WTC11 (cell line): ENCODE measurements at regions not wholly inside any gene's neighbourhood (a gene's known extent, or its start where the extent isn't known, plus 50 kb on each side); places are given as distances from the start of the nearest gene placed in this dataset.

Experiments
- ATAC-seq: fragments of 200-7000 bp; cut with Tn5 transposase; 2 replicates; pipeline ENCODE4 v1.10.0; 2021; ENCODE audit warnings: mild to moderate bottlenecking, moderate library complexity
- CTCF ChIA-PET: fragments of 300-600 bp; sonication (Branson Sonifier 250); formaldehyde crosslinking; loops from one replicate; lab custom pipeline; 2021; ENCODE audit warnings: antibody characterized with exemption; lab: Charles Lee
- POLR2A ChIA-PET: fragments of 350-600 bp; sonication (Branson Sonifier 250); formaldehyde crosslinking; loops from one replicate; lab custom pipeline; 2021; ENCODE audit warnings: antibody characterized with exemption; lab: Charles Lee
- DNase-seq: peaks from one replicate; pipeline ENCODE4 v3.0.0; 2021; ENCODE audit warnings: low spot score
- H3K27ac Mint-ChIP-seq: 2 replicates; pipeline ENCODE4 v1.8.0; 2021; ENCODE audit warnings: mixed read lengths
- H3K27me3 Mint-ChIP-seq: 2 replicates; pipeline ENCODE4 v1.8.0; 2021; ENCODE audit warnings: low read depth, mild to moderate bottlenecking, moderate library complexity, mixed read lengths
- H3K36me3 Mint-ChIP-seq: 2 replicates; pipeline ENCODE4 v1.8.0; 2021; ENCODE audit warnings: mixed read lengths
- H3K4me1 Mint-ChIP-seq: 2 replicates; pipeline ENCODE4 v1.8.0; 2022; ENCODE audit warnings: mixed read lengths
- H3K4me3 Mint-ChIP-seq: 2 replicates; pipeline ENCODE4 v1.8.0; 2021; ENCODE audit warnings: mild to moderate bottlenecking, moderate library complexity, mixed read lengths
- H3K9me3 Mint-ChIP-seq: 2 replicates; pipeline ENCODE4 v1.8.0; 2021; ENCODE audit warnings: mixed read lengths
- CTCF ChIP-seq: fragments of 200-600 bp; IDR thresholded peaks from 2 replicates; pipeline ENCODE4 v1.8.0; 2022; ENCODE audit warnings: antibody characterized with exemption
- EMX1 ChIP-seq: fragments of 250-450 bp; sonication (Bioruptor Pico); IDR thresholded peaks from 2 replicates; pipeline ENCODE4 v1.8.0; 2021; ENCODE audit warnings: mild to moderate bottlenecking
- FOXK1 ChIP-seq: sonication (generic); formaldehyde crosslinking; IDR thresholded peaks from 2 replicates; pipeline ENCODE4 v1.8.0; 2022; ENCODE audit warnings: mild to moderate bottlenecking, moderate library complexity, missing genetic modification reagents
- GRHL2 ChIP-seq: fragments of 250-450 bp; sonication (Bioruptor Pico); IDR thresholded peaks from 2 replicates; pipeline ENCODE4 v1.8.0; 2022; ENCODE audit warnings: mild to moderate bottlenecking, moderate library complexity; ENCODE audit not compliant: insufficient replicate concordance, severe bottlenecking
- HMGA2 ChIP-seq: fragments of 250-450 bp; sonication (Bioruptor Pico); IDR thresholded peaks from 2 replicates; pipeline ENCODE4 v1.4.0; 2021; ENCODE audit warnings: mild to moderate bottlenecking, moderate library complexity
- MAX ChIP-seq: sonication (generic); formaldehyde crosslinking; IDR thresholded peaks from 2 replicates; pipeline ENCODE4 v1.8.0; 2022; ENCODE audit warnings: mild to moderate bottlenecking, missing genetic modification reagents
- MLX ChIP-seq: sonication (generic); formaldehyde crosslinking; IDR thresholded peaks from 2 replicates; pipeline ENCODE4 v1.8.1; 2023; ENCODE audit warnings: mild to moderate bottlenecking, missing genetic modification reagents, moderate library complexity
- MXD4 ChIP-seq: fragments of 250-450 bp; sonication (Bioruptor Pico); IDR thresholded peaks from 2 replicates; pipeline ENCODE4 v1.8.0; 2021; ENCODE audit warnings: mild to moderate bottlenecking, moderate library complexity, borderline replicate concordance
- MYBL2 ChIP-seq: sonication (generic); formaldehyde crosslinking; IDR thresholded peaks from 2 replicates; pipeline ENCODE4 v1.8.1; 2023; ENCODE audit warnings: mild to moderate bottlenecking, moderate library complexity, missing genetic modification reagents
- NFE2L1 ChIP-seq: sonication (generic); formaldehyde crosslinking; IDR thresholded peaks from 2 replicates; pipeline ENCODE4 v1.8.1; 2023; ENCODE audit warnings: missing genetic modification reagents
- OVOL2 ChIP-seq: fragments of 250-450 bp; sonication (Bioruptor Pico); IDR thresholded peaks from 2 replicates; pipeline ENCODE4 v1.9.0; 2021; ENCODE audit warnings: mild to moderate bottlenecking, borderline replicate concordance
- RELA ChIP-seq: sonication (generic); formaldehyde crosslinking; IDR thresholded peaks from 2 replicates; pipeline ENCODE4 v1.8.1; 2022; ENCODE audit warnings: missing genetic modification reagents, mild to moderate bottlenecking, borderline replicate concordance
- SOX15 ChIP-seq: fragments of 250-450 bp; sonication (Bioruptor Pico); IDR thresholded peaks from 2 replicates; pipeline ENCODE4 v1.9.0; 2021; ENCODE audit warnings: mild to moderate bottlenecking
- TEAD4 ChIP-seq: sonication (generic); formaldehyde crosslinking; IDR thresholded peaks from 2 replicates; pipeline ENCODE4 v1.8.0; 2022; ENCODE audit warnings: mild to moderate bottlenecking, missing genetic modification reagents
- USF1 ChIP-seq: sonication (generic); formaldehyde crosslinking; IDR thresholded peaks from 2 replicates; pipeline ENCODE4 v1.8.0; 2022; ENCODE audit warnings: mild to moderate bottlenecking, missing genetic modification reagents
- ZBTB21 ChIP-seq: sonication (generic); formaldehyde crosslinking; IDR thresholded peaks from 2 replicates; pipeline ENCODE4 v1.8.1; 2023; ENCODE audit warnings: mild to moderate bottlenecking, missing genetic modification reagents, borderline replicate concordance
- ZMAT4 ChIP-seq: fragments of 250-450 bp; sonication (Bioruptor Pico); IDR thresholded peaks from 2 replicates; pipeline ENCODE4 v1.9.0; 2021; ENCODE audit warnings: mild to moderate bottlenecking
- ZNF138 ChIP-seq: sonication (generic); formaldehyde crosslinking; conservative IDR thresholded peaks from 2 replicates; pipeline ENCODE4 v1.8.1; 2022; ENCODE audit warnings: mild to moderate bottlenecking, moderate library complexity, missing genetic modification reagents
- ZNF263 ChIP-seq: sonication (generic); formaldehyde crosslinking; IDR thresholded peaks from 2 replicates; pipeline ENCODE4 v1.8.1; 2022; ENCODE audit warnings: low read depth, mild to moderate bottlenecking, moderate library complexity, missing genetic modification reagents
- ZNF416 ChIP-seq: fragments of 250-450 bp; sonication (Bioruptor Pico); IDR thresholded peaks from 2 replicates; pipeline ENCODE4 v1.9.0; 2021; ENCODE audit warnings: mild to moderate bottlenecking, inconsistent platforms
- ZNF423 ChIP-seq: fragments of 250-450 bp; sonication (Bioruptor Pico); IDR thresholded peaks from 2 replicates; pipeline ENCODE4 v2.1.2; 2022; ENCODE audit warnings: mild to moderate bottlenecking, moderate library complexity

GRCh38 chr5:135218790-135219568 lies 180.1 kb downstream of the MACROH2A1 start (continued):
- no peak for TF ChIP-seq MAX (CRISPR knock-in tag)
- TF ChIP-seq ZNF416: no peak
- no peak for TF ChIP-seq EMX1 (CRISPR knock-in tag)
- no peak for TF ChIP-seq ZBTB21 (CRISPR knock-in tag)
- no peak for TF ChIP-seq GRHL2 (CRISPR knock-in tag)
- no peak for TF ChIP-seq FOXK1 (CRISPR knock-in tag)

- Mint-ChIP-seq H3K27ac (no peak overlapping the region), H3K27me3 (peaks cover 14% of the 10 kb centered on the region), H3K9me3 (no peaks in the 10 kb centered on the region), H3K36me3 (no peaks in the 10 kb centered on the region), H3K4me3 (no peak overlapping the region), H3K4me1 (peaks cover 5% of the 10 kb centered on the region)
- no peak for DNase-seq
- ChIA-PET CTCF (interaction anchor here (0.7 kb wide), 1 partner anchor 207 kb away, joined by 3 read pairs; no protein-coding TSS in a partner anchor), POLR2A (no interaction called here)
- ATAC-seq: no peak
- no peak for TF ChIP-seq MLX (CRISPR knock-in tag)
- TF ChIP-seq FOXK1 (CRISPR knock-in tag): no peak
- no peak for TF ChIP-seq USF1 (CRISPR knock-in tag)
- no peak for TF ChIP-seq HMGA2
- no peak for TF ChIP-seq ZNF423 (CRISPR knock-in tag)
- TF ChIP-seq ZMAT4 (CRISPR knock-in tag): no peak
- TF ChIP-seq ZNF138 (CRISPR knock-in tag): no peak
- no peak for TF ChIP-seq OVOL2 (CRISPR knock-in tag)
- no peak for TF ChIP-seq NFE2L1
- no peak for TF ChIP-seq RELA (CRISPR knock-in tag)
- TF ChIP-seq CTCF: no peak
- no peak for TF ChIP-seq SOX15
- no peak for TF ChIP-seq ZNF263
- no peak for TF ChIP-seq TEAD4 (CRISPR knock-in tag)
- no peak for TF ChIP-seq MYBL2 (CRISPR knock-in tag)
- TF ChIP-seq MXD4 (CRISPR knock-in tag): no peak
Observed at GRCh38 chr5:135218486-135218755, 180.6 kb downstream of the MACROH2A1 start.
